ENCODE measurements at regions not wholly inside any gene's neighbourhood (a gene's known extent, or its start where the extent isn't known, plus 50 kb on each side); places are given as distances from the start of the nearest gene placed in this dataset.

- no peak overlapping the region for H3K18ac ChIP-seq (ENCODE audit: extremely low read depth, low read length)
- H4K20me1 ChIP-seq (replicated peaks in 1 of 2; ENCODE audit: control insufficient read depth in 1 of 2, insufficient read depth in 2 of 2, low read length in 2 of 2), result no peaks in the 10 kb centered on the region
- POLR2A ChIA-PET (ENCODE audit: partially characterized antibody), result no interaction called here
- no peak for DNase-seq (ENCODE audit: low read depth in 1 of 2, low spot score in 2 of 2)
- H3K23me2 ChIP-seq (ENCODE audit: low read depth, low read length), result no peaks in the 10 kb centered on the region
- H3K4ac ChIP-seq (replicated peaks; ENCODE audit: insufficient read length, low read depth, low read length), result no peak overlapping the region
- H3K27me3 ChIP-seq (replicated peaks in 1 of 4; ENCODE audit: control insufficient read depth in 3 of 4, extremely low read depth in 1 of 4, insufficient read depth in 3 of 4, low read length in 3 of 4), result no peaks in the 10 kb centered on the region
- H3K23ac ChIP-seq (ENCODE audit: insufficient read length), result no peak overlapping the region
- H3K36me3 ChIP-seq (ENCODE audit: control insufficient read depth in 2 of 4, insufficient read depth in 4 of 4, low read length in 3 of 4), result no peaks in the 10 kb centered on the region
- H3K4me3 ChIP-seq (ENCODE audit: extremely low read depth in 1 of 4, insufficient read depth in 2 of 4, low read depth in 3 of 4, low read length in 4 of 4), result no peak overlapping the region
- H3K79me1 ChIP-seq (ENCODE audit: low read depth, low read length), result no peaks in the 10 kb centered on the region
- H2BK120ac ChIP-seq (replicated peaks; ENCODE audit: low read depth, low read length), result no peak overlapping the region
- no peak overlapping the region for H4K8ac ChIP-seq (ENCODE audit: extremely low read depth, insufficient read depth, low read length)
- no peak overlapping the region for H3K56ac ChIP-seq (replicated peaks; ENCODE audit: insufficient read length, low read depth, low read length)
- CTCF ChIA-PET (ENCODE audit: partially characterized antibody), result no interaction called here
- no peaks in the 10 kb centered on the region for H3K9me3 ChIP-seq (ENCODE audit: insufficient read depth in 2 of 2, low read depth in 1 of 2, low read length in 1 of 2)
- H4K5ac ChIP-seq (ENCODE audit: insufficient read length, low read depth, low read length), result no peak overlapping the region
- H3K4me1 ChIP-seq (replicated peaks in 1 of 4; ENCODE audit: control insufficient read depth in 3 of 4, insufficient read depth in 4 of 4, low read length in 3 of 4), result no peaks in the 10 kb centered on the region
- 0 out of 2 replicates have a peak overlapping the region, but pooled peaks have one; percentile 28 for H2AFZ ChIP-seq (ENCODE audit: low read length)
- no peak overlapping the region for H3K9ac ChIP-seq (replicated peaks in 1 of 4; ENCODE audit: extremely low read depth in 1 of 4, low read depth in 3 of 4, low read length in 3 of 4)
- H2BK5ac ChIP-seq (ENCODE audit: low read depth, low read length), result no peak overlapping the region
- H2BK12ac ChIP-seq (ENCODE audit: low read depth, low read length), result no peak overlapping the region
- H2AK5ac ChIP-seq (ENCODE audit: low read depth, low read length), result no peak overlapping the region
- no peak overlapping the region for H3K4me2 ChIP-seq (ENCODE audit: insufficient read depth in 1 of 2, low read depth in 2 of 2, low read length in 2 of 2)
- no peak overlapping the region for H3K14ac ChIP-seq (ENCODE audit: insufficient read length)
- H4K91ac ChIP-seq (replicated peaks; ENCODE audit: insufficient read length, low read length), result no peak overlapping the region
- H2BK15ac ChIP-seq (ENCODE audit: low read length), result no peak overlapping the region
- H3K27ac ChIP-seq (ENCODE audit: low read depth, low read length), result no peak overlapping the region
- FAIRE-seq, result no peak
- no peak overlapping the region for H2BK20ac ChIP-seq (ENCODE audit: low read length)
- H3K79me2 ChIP-seq (ENCODE audit: control insufficient read depth in 1 of 2, insufficient read depth in 2 of 2, low read length in 2 of 2), result no peaks in the 10 kb centered on the region
- 89% methylated on average over 1 of the region's 1 CpG; no CpG with 5 or more reads in 1 of the 2 experiments for WGBS, 2 experiments (ENCODE audit: extremely low coverage in 1 of 2, insufficient coverage in 1 of 2, insufficient read length in 1 of 2, insufficient replicate concordance in 2 of 2, low coverage in 1 of 2, low lambda C conversion rate in 2 of 2, missing lambda C conversion rate in 1 of 2)
- TF ChIP-seq GTF2F1 (IDR thresholded peaks at IDR 0.05; ENCODE audit: borderline replicate concordance, low read depth, low read length) (no peak), MAFK (IDR thresholded peaks at IDR 0.05; ENCODE audit: low read depth, low read length) (no peak), SIX5 (IDR thresholded peaks at IDR 0.05; ENCODE audit: low read depth, low read length) (no peak), ZNF274 (IDR thresholded peaks at IDR 0.05; ENCODE audit: borderline replicate concordance, extremely low read depth, low read length) (no peak), CHD2 (IDR thresholded peaks at IDR 0.05; ENCODE audit: low read length) (no peak), BRCA1 (IDR thresholded peaks at IDR 0.05; ENCODE audit: low read depth, low read length) (no peak), BCL11A (IDR thresholded peaks at IDR 0.05; ENCODE audit: low read depth in 2 of 2, low read length in 2 of 2) (no peak), POLR2AphosphoS5 (IDR thresholded peaks at IDR 0.05; ENCODE audit: low read depth, low read length) (no peak), YY1 (IDR thresholded peaks at IDR 0.05; ENCODE audit: low read depth, low read length) (no peak), RNF2 (IDR thresholded peaks at IDR 0.05; ENCODE audit: borderline replicate concordance, low read depth, low read length, missing control alignments, poor library complexity, severe bottlenecking) (no peak), ATF2 (IDR thresholded peaks at IDR 0.05; ENCODE audit: low read length) (no peak), JUND (IDR thresholded peaks at IDR 0.05; ENCODE audit: low read length) (no peak), ASH2L (IDR thresholded peaks at IDR 0.05; ENCODE audit: low read length) (no peak), RBBP5 (IDR thresholded peaks at IDR 0.05; ENCODE audit: borderline replicate concordance, low read depth, low read length) (no peak)
These were observed 953.8 kb downstream of the IGSF11 start for GRCh38 chr3:118080889-118081288.
